ENCODE measurements at regions not wholly inside any gene's neighbourhood (a gene's known extent, or its start where the extent isn't known, plus 50 kb on each side); places are given as distances from the start of the nearest gene placed in this dataset.

DNA sequence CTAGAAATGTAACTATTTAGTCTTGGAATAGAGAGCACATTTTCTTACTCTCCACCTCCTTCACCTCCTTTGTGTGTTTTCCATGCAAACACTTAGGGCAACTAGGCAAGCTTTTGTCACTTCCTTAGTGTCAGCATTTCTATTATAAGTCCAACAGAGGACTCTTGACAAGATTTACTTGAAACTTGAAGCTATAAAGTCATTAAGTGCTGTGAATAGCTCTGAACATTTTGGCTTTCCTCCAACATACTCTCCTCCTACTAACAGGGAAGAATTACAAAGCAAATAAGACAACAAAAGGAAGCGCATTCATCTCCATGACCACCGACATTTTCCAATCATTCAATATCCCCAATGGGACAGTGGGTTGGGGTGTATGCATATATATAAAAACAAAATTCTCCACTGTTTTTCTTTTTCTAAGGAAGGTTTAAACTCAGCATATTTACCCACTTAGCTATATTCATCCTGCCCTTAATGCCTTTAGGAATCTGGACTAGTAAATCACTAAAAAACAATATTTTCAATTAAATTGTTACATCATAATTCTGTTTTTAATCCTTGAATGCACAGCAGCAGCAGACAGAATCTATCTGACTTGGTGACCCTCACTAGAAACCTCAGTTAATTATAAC lies 264.6 kb downstream of the SNCA start:
- no peak for TF ChIP-seq CTCF (IDR thresholded peaks at IDR 0.05; ENCODE audit: low read depth, low read length)
- no peak for DNase-seq (ENCODE audit: extremely low read depth, low read depth)

- DNase-seq (ENCODE audit: extremely low read depth, low read depth) = no peak
- TF ChIP-seq CTCF (IDR thresholded peaks at IDR 0.05; ENCODE audit: low read depth, low read length) = no peak
Observed at GRCh38 chr4:89570931-89571330, 263.3 kb upstream of the GPRIN3 start.

DNA sequence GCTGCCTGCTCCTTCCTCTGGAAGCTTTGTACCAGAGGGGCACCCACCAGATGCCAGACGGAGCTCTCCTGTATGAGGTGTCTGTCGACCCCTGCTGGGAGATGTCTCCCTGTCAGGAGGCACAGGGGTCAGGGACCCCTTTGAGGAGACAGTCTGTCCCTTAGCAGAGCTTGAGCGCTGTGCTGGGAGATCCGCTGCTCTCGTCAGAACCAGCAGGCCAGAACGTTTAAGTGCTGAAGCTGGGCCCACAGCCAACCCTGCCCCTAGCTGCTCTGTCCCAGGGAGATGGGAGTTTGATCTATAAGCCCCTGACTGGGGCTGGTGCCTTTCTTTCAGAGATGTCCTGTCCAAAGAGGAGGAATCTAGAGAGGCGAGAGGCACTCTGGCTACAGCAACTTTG lies 260.3 kb upstream of the GPRIN3 start:
- no peak for DNase-seq (ENCODE audit: extremely low read depth, low read depth)
- no peak for TF ChIP-seq CTCF (IDR thresholded peaks at IDR 0.05; ENCODE audit: low read depth, low read length)

DNA sequence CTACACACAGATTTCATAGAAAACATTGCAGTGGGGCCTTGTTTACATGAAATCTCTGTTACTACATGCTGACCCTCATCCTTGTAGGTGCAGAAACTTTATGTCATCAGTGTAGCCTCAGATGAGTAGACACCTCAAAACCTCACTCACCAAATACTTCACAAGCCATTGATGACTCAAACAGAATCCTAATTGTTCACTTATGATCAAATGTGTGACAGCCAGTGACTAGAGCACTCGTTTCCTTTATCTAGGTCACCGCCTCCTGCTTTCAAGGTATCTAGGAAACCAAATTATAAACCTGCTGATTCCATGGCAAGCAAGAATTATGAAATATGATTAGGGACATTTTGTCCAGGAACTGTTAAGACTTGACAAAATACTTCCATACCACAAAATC lies 255.8 kb upstream of the GPRIN3 start:
- DNase-seq (ENCODE audit: extremely low read depth, low read depth) = no peak
- TF ChIP-seq CTCF (IDR thresholded peaks at IDR 0.05; ENCODE audit: low read depth, low read length) = no peak

- TF ChIP-seq CTCF (IDR thresholded peaks at IDR 0.05; ENCODE audit: low read depth, low read length) = no peak
- no peak for DNase-seq (ENCODE audit: extremely low read depth, low read depth)
Observed at GRCh38 chr4:89562746-89563145, 255.1 kb upstream of the GPRIN3 start.

- TF ChIP-seq CTCF (IDR thresholded peaks at IDR 0.05; ENCODE audit: low read depth, low read length) = no peak
- DNase-seq (ENCODE audit: extremely low read depth, low read depth) = no peak
Observed at GRCh38 chr4:89561048-89561447, 253.4 kb upstream of the GPRIN3 start.

- no peak; the same call in none of the 2 replicates for TF ChIP-seq CTCF (IDR thresholded peaks at IDR 0.05; ENCODE audit: low read depth, low read length)
- DNase-seq (ENCODE audit: extremely low read depth, low read depth) = no peak
Observed at GRCh38 chr4:89558147-89558546, 250.5 kb upstream of the GPRIN3 start.
